ENCODE measurements at regions not wholly inside any gene's neighbourhood (a gene's known extent, or its start where the extent isn't known, plus 50 kb on each side); places are given as distances from the start of the nearest gene placed in this dataset.

GRCh38 chr14:45793081-45793480, 540.1 kb upstream of the MIS18BP1 start:
- intact Hi-C loops (cut with DNase I; ENCODE audit: low total_unique reads) = no loop called here
- no peak overlapping the region for H3K4me3 ChIP-seq (ENCODE audit: low read depth, poor library complexity, severe bottlenecking)
- DNase-seq (ENCODE audit: low spot score in 2 of 2) = no peak
- TF ChIP-seq CTCF (IDR thresholded peaks at IDR 0.05) (no peak), POLR2A (IDR thresholded peaks at IDR 0.05) (no peak)
- 61 to 63% methylated on average over 4 of the region's 4 CpGs for WGBS, 2 donors

GRCh38 chr14:45790293-45790692, 537.3 kb upstream of the MIS18BP1 start:
- H3K4me3 ChIP-seq (ENCODE audit: low read depth, poor library complexity, severe bottlenecking) = no peak overlapping the region
- DNase-seq (ENCODE audit: low spot score in 2 of 2) = no peak
- intact Hi-C loops (cut with DNase I; ENCODE audit: low total_unique reads) = no loop called here
- no peak for TF ChIP-seq POLR2A (IDR thresholded peaks at IDR 0.05)
- TF ChIP-seq CTCF (IDR thresholded peaks at IDR 0.05) = no peak
- 78 to 82% methylated on average over 1 of the region's 1 CpG for WGBS, 2 donors

GRCh38 chr14:45787167-45787566, 534.2 kb upstream of the MIS18BP1 start:
- intact Hi-C loops (cut with DNase I; ENCODE audit: low total_unique reads) = no loop called here
- no peak for DNase-seq (ENCODE audit: low spot score in 2 of 2)
- H3K4me3 ChIP-seq (ENCODE audit: low read depth, poor library complexity, severe bottlenecking) = no peak overlapping the region
- TF ChIP-seq POLR2A (IDR thresholded peaks at IDR 0.05) (no peak), CTCF (IDR thresholded peaks at IDR 0.05) (no peak)
- 82 to 90% methylated on average over 2 of the region's 2 CpGs for WGBS, 2 donors

- WGBS, 2 donors = 55 to 71% methylated on average over 1 of the region's 1 CpG
- intact Hi-C loops (cut with DNase I; ENCODE audit: low total_unique reads) = no loop called here
- no peak overlapping the region for H3K4me3 ChIP-seq (ENCODE audit: low read depth, poor library complexity, severe bottlenecking)
- no peak for TF ChIP-seq CTCF (IDR thresholded peaks at IDR 0.05)
- no peak for TF ChIP-seq POLR2A (IDR thresholded peaks at IDR 0.05)
- no peak for DNase-seq (ENCODE audit: low spot score in 2 of 2)
These were observed 533.3 kb upstream of the MIS18BP1 start for GRCh38 chr14:45786266-45786665.

GRCh38 chr14:45785240-45785639, 532.2 kb upstream of the MIS18BP1 start:
- peak in 1 of 2 donors; percentile 14 for DNase-seq (ENCODE audit: low spot score in 2 of 2)
- WGBS, 2 donors = 41 to 42% methylated on average over 1 of the region's 1 CpG
- TF ChIP-seq POLR2A (IDR thresholded peaks at IDR 0.05) (no peak), CTCF (IDR thresholded peaks at IDR 0.05) (no peak)
- intact Hi-C loops (cut with DNase I; ENCODE audit: low total_unique reads) = no loop called here
- no peak overlapping the region for H3K4me3 ChIP-seq (ENCODE audit: low read depth, poor library complexity, severe bottlenecking)

GRCh38 chr14:45766247-45766646, 513.2 kb upstream of the MIS18BP1 start:
- intact Hi-C loops (cut with DNase I; ENCODE audit: low total_unique reads) = no loop called here
- WGBS, 2 donors = 88 to 94% methylated on average over 2 of the region's 2 CpGs
- H3K4me3 ChIP-seq (ENCODE audit: low read depth, poor library complexity, severe bottlenecking) = no peak overlapping the region
- TF ChIP-seq CTCF (IDR thresholded peaks at IDR 0.05) (no peak), POLR2A (IDR thresholded peaks at IDR 0.05) (no peak)
- no peak for DNase-seq (ENCODE audit: low spot score in 2 of 2)
